ENCODE measurements at regions not wholly inside any gene's neighbourhood (a gene's known extent, or its start where the extent isn't known, plus 50 kb on each side); places are given as distances from the start of the nearest gene placed in this dataset.

GRCh38 chr2:6290217-6291015, 575.3 kb downstream of the CMPK2 start:
- no peak for DNase-seq (ENCODE audit: low read depth)

- no peak for DNase-seq (ENCODE audit: low read depth)
Measured at GRCh38 chr2:6294791-6295190, 570.9 kb downstream of the CMPK2 start.

- DNase-seq (ENCODE audit: low read depth): no peak
Measured at GRCh38 chr2:6297238-6297637, 568.5 kb downstream of the CMPK2 start.

GRCh38 chr2:6301426-6301825, 564.3 kb downstream of the CMPK2 start:
- no peak for DNase-seq (ENCODE audit: low read depth)

GRCh38 chr2:6308986-6309385, 556.7 kb downstream of the CMPK2 start:
- DNase-seq (ENCODE audit: low read depth): no peak

- DNase-seq (ENCODE audit: low read depth): no peak
Measured at GRCh38 chr2:6309415-6310255, 556.1 kb downstream of the CMPK2 start.

- DNase-seq (ENCODE audit: low read depth): no peak
Measured at GRCh38 chr2:6310256-6311215, 555.2 kb downstream of the CMPK2 start.

GRCh38 chr2:6312367-6312766, 553.3 kb downstream of the CMPK2 start:
- no peak for DNase-seq (ENCODE audit: low read depth)

- no peak for DNase-seq (ENCODE audit: low read depth)
Measured at GRCh38 chr2:6314218-6314960, 551.3 kb downstream of the CMPK2 start.

GRCh38 chr2:6325616-6326015, 540.1 kb downstream of the CMPK2 start:
- no peak for DNase-seq (ENCODE audit: low read depth)

- DNase-seq (ENCODE audit: low read depth): no peak
Measured at GRCh38 chr2:6326958-6327357, 538.7 kb downstream of the CMPK2 start.

GRCh38 chr2:6336752-6337471, 528.8 kb downstream of the CMPK2 start:
- DNase-seq (ENCODE audit: low read depth): no peak

GRCh38 chr2:6337472-6337820, 528.3 kb downstream of the CMPK2 start:
- DNase-seq (ENCODE audit: low read depth): no peak

- DNase-seq (ENCODE audit: low read depth): no peak
Measured at GRCh38 chr2:6341588-6342129, 524.0 kb downstream of the CMPK2 start.

- DNase-seq (ENCODE audit: low read depth): no peak
Measured at GRCh38 chr2:6342273-6342920, 523.3 kb downstream of the CMPK2 start.

GRCh38 chr2:6343076-6343475, 522.6 kb downstream of the CMPK2 start:
- no peak for DNase-seq (ENCODE audit: low read depth)

GRCh38 chr2:6352247-6352646, 513.5 kb downstream of the CMPK2 start:
- no peak for DNase-seq (ENCODE audit: low read depth)

GRCh38 chr2:6352906-6353515, 512.7 kb downstream of the CMPK2 start:
- no peak for DNase-seq (ENCODE audit: low read depth)

GRCh38 chr2:6353669-6354068, 512.0 kb downstream of the CMPK2 start:
- DNase-seq (ENCODE audit: low read depth): no peak

GRCh38 chr2:6354546-6354945, 511.2 kb downstream of the CMPK2 start:
- DNase-seq (ENCODE audit: low read depth): no peak
